Left lung (tissue), 4 donors: ENCODE measurements at regions not wholly inside any gene's neighbourhood (a gene's known extent, or its start where the extent isn't known, plus 50 kb on each side); places are given as distances from the start of the nearest gene placed in this dataset.

Experiments
- ATAC-seq: fragments of 200-7000 bp; cut with Tn5 transposase; one replicate; pipeline ENCODE4 v1.9.1; 2020; ENCODE audit warnings: moderate library complexity
- DNase-seq, 4 donors: peaks; one replicate each; pipeline ENCODE4 v3.0.0-alpha.2; 2013 to 2020
- H3K27ac ChIP-seq, 2 donors: fragments of 200-600 bp; sonication (generic) in 1 of 2; one replicate each; pipeline versions ENCODE4 v1.5.0 to v1.8.0; 2020 to 2021
- H3K27me3 ChIP-seq, 2 donors: fragments of 200-600 bp; sonication (generic) in 1 of 2; one replicate each; pipeline versions ENCODE4 v1.5.0 to v1.8.0; 2020 to 2021
- H3K36me3 ChIP-seq, 2 donors: fragments of 200-600 bp; sonication (generic) in 1 of 2; one replicate each; pipeline versions ENCODE4 v1.5.0 to v1.8.0; 2020 to 2021
- H3K4me1 ChIP-seq, 2 donors: fragments of 200-600 bp; one replicate each; pipeline ENCODE4 v1.8.0; 2021
- H3K4me3 ChIP-seq, 2 donors: fragments of 200-600 bp; sonication (generic) in 1 of 2; one replicate each; pipeline versions ENCODE4 v1.5.0 to v1.8.0; 2020 to 2021; ENCODE audit warnings: mild to moderate bottlenecking in 1 of 2
- H3K9me3 ChIP-seq, 2 donors: fragments of 200-600 bp; sonication (generic) in 1 of 2; one replicate each; pipeline versions ENCODE4 v1.5.0 to v1.8.0; 2020 to 2021
- intact Hi-C, 2 donors: fragments of 100-400 bp; cut with DNase I; formaldehyde crosslinking; loops; one replicate each; pipeline versions ENCODE4 v1.11.2 to v1.14.2; 2022
- TF ChIP-seq, protein P1 (sequence below), 2 donors: fragments of 200-600 bp; sonication (generic) in 1 of 2; IDR thresholded peaks; one replicate each; pipeline versions ENCODE4 v1.5.0 to v1.8.0; 2021; ENCODE audit warnings: antibody characterized with exemption in 2 of 2
- donor health status: DM: no; HTN: yes; CAD: no.
- donor health status: DM: no; HTN: no; CAD: no.

GRCh38 chr11:96758957-96759356 is 369.1 kb downstream of the JRKL start:
- ATAC-seq: no peak
- no peak overlapping the region for H3K27ac ChIP-seq
- H3K27me3 ChIP-seq: no peaks in the 10 kb centered on the region
- TF ChIP-seq, protein P1, sequence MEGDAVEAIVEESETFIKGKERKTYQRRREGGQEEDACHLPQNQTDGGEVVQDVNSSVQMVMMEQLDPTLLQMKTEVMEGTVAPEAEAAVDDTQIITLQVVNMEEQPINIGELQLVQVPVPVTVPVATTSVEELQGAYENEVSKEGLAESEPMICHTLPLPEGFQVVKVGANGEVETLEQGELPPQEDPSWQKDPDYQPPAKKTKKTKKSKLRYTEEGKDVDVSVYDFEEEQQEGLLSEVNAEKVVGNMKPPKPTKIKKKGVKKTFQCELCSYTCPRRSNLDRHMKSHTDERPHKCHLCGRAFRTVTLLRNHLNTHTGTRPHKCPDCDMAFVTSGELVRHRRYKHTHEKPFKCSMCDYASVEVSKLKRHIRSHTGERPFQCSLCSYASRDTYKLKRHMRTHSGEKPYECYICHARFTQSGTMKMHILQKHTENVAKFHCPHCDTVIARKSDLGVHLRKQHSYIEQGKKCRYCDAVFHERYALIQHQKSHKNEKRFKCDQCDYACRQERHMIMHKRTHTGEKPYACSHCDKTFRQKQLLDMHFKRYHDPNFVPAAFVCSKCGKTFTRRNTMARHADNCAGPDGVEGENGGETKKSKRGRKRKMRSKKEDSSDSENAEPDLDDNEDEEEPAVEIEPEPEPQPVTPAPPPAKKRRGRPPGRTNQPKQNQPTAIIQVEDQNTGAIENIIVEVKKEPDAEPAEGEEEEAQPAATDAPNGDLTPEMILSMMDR (IDR thresholded peaks at IDR 0.05): no peak
- intact Hi-C loops: no loop called here
- H3K4me3 ChIP-seq: no peak overlapping the region
- H3K9me3 ChIP-seq: no peaks in the 10 kb centered on the region
- no peaks in the 10 kb centered on the region for H3K4me1 ChIP-seq
- no peaks in the 10 kb centered on the region for H3K36me3 ChIP-seq
- no peak for DNase-seq

GRCh38 chr11:96760306-96760705 is 370.5 kb downstream of the JRKL start:
- Histone ChIP-seq H3K4me3 (no peak overlapping the region), H3K27ac (no peak overlapping the region), H3K9me3 (no peaks in the 10 kb centered on the region), H3K36me3 (no peaks in the 10 kb centered on the region), H3K27me3 (no peaks in the 10 kb centered on the region), H3K4me1 (no peaks in the 10 kb centered on the region)
- TF ChIP-seq, protein P1 (IDR thresholded peaks at IDR 0.05): no peak
- DNase-seq (no peak), ATAC-seq (no peak)
- intact Hi-C loops: no loop called here

- intact Hi-C loops: no loop called here
- ATAC-seq: no peak
Measured at GRCh38 chr11:96760815-96761214, 371.0 kb downstream of the JRKL start.

GRCh38 chr11:96761451-96761850 is 371.6 kb downstream of the JRKL start:
- no peak for ATAC-seq
- no peak for DNase-seq
- H3K9me3 ChIP-seq: no peaks in the 10 kb centered on the region
- H3K4me1 ChIP-seq: no peaks in the 10 kb centered on the region
- H3K36me3 ChIP-seq: no peaks in the 10 kb centered on the region
- no peak overlapping the region for H3K4me3 ChIP-seq
- TF ChIP-seq, protein P1 (IDR thresholded peaks at IDR 0.05): no peak
- intact Hi-C loops: no loop called here
- H3K27ac ChIP-seq: no peak overlapping the region
- no peaks in the 10 kb centered on the region for H3K27me3 ChIP-seq

More at GRCh38 chr11:96760815-96761214, 371.0 kb downstream of the JRKL start:
- Histone ChIP-seq H3K27me3 (no peaks in the 10 kb centered on the region), H3K4me1 (no peaks in the 10 kb centered on the region), H3K4me3 (no peak overlapping the region), H3K36me3 (no peaks in the 10 kb centered on the region), H3K27ac (no peak overlapping the region), H3K9me3 (no peaks in the 10 kb centered on the region)
- TF ChIP-seq, protein P1 (IDR thresholded peaks at IDR 0.05): no peak
- no peak for DNase-seq

DNA sequence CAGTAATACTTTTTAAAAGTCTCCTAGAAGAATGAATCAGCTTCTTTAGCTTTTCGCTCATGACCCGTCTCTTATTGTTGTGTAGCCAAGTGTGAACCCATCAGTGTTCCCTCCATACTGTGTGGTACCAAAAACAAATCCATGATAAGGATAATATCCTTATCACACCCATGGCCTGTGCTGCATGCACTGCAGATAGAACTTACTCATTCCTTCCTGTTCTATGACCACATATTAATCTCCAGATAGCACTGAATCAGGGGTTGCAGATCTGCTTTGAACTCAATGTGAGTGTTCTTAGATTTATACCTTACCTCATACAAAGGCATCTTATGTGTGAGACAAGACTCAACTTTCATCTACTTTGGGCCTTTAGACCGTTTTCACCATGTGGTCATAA is 373.4 kb downstream of the JRKL start:
- Histone ChIP-seq H3K36me3 (no peaks in the 10 kb centered on the region), H3K27ac (no peak overlapping the region), H3K27me3 (no peaks in the 10 kb centered on the region), H3K4me3 (no peak overlapping the region), H3K4me1 (no peaks in the 10 kb centered on the region), H3K9me3 (no peaks in the 10 kb centered on the region)
- TF ChIP-seq, protein P1 (IDR thresholded peaks at IDR 0.05): no peak
- ATAC-seq (no peak), DNase-seq (no peak)
- intact Hi-C loops: no loop called here
